Fibroblast of lung (primary cell): ENCODE measurements at regions not wholly inside any gene's neighbourhood (a gene's known extent, or its start where the extent isn't known, plus 50 kb on each side); places are given as distances from the start of the nearest gene placed in this dataset.
A peak's percentile ranks its signal among the peaks of the same experiment; 100 is the strongest.
"Not testable (repeated sequence)": the region's sequence is repeated elsewhere in the genome, so short reads cannot be mapped to it uniquely, and the experiment has no call there.

Source experiments
- DNase-seq, 2 donors: peaks; one replicate each; pipeline versions ENCODE4 v3.0.0 to v3.0.0-alpha.2; 2010; ENCODE audit warnings: low read depth in 2 of 2
- H2AFZ ChIP-seq: 2 replicates; pipeline ENCODE4 v1.5.1; 2012; ENCODE audit warnings: low read length, control low read depth, inconsistent platforms
- H3K27ac ChIP-seq: 2 replicates; pipeline ENCODE4 v1.5.1; 2011; ENCODE audit warnings: low read length, control low read depth; ENCODE audit not compliant: insufficient read depth
- H3K27me3 ChIP-seq: 2 replicates; pipeline ENCODE4 v1.5.1; 2011; ENCODE audit warnings: mild to moderate bottlenecking, low read length; ENCODE audit not compliant: control insufficient read depth, insufficient read depth
- H3K36me3 ChIP-seq: 2 replicates; pipeline ENCODE4 v1.5.1; 2011; ENCODE audit warnings: low read length; ENCODE audit not compliant: control insufficient read depth, insufficient read depth
- H3K4me1 ChIP-seq: 2 replicates; pipeline ENCODE4 v1.5.1; 2011; ENCODE audit warnings: low read length; ENCODE audit not compliant: control insufficient read depth, insufficient read depth; ENCODE audit errors: extremely low read depth
- H3K4me2 ChIP-seq: 2 replicates; pipeline ENCODE4 v1.5.1; 2011; ENCODE audit warnings: low read length, control low read depth; ENCODE audit not compliant: insufficient read depth; ENCODE audit errors: extremely low read depth
- H3K4me3 ChIP-seq, 4 experiments: fragments of 200-600 bp in 1 of 4; sonication (generic) in 1 of 4; replicated peaks in 1 of 4; 2 replicates each; pipeline ENCODE4 v1.5.1; 2011 to 2016; ENCODE audit warnings: low read length in 4 of 4, low read depth in 3 of 4, mild to moderate bottlenecking in 3 of 4, control low read depth in 2 of 4, inconsistent platforms in 1 of 4, mixed read lengths in 1 of 4; ENCODE audit not compliant: insufficient read depth in 1 of 4; ENCODE audit errors: control extremely low read depth in 1 of 4
- H3K79me2 ChIP-seq: 2 replicates; pipeline ENCODE4 v1.5.1; 2012; ENCODE audit warnings: mild to moderate bottlenecking, low read length, inconsistent platforms; ENCODE audit not compliant: control insufficient read depth, insufficient read depth
- H3K9ac ChIP-seq: 2 replicates; pipeline ENCODE4 v1.5.1; 2011; ENCODE audit warnings: mild to moderate bottlenecking, low read length, control low read depth; ENCODE audit not compliant: insufficient read depth
- H3K9me3 ChIP-seq: 2 replicates; pipeline ENCODE4 v1.5.1; 2012; ENCODE audit warnings: low read depth, low read length; ENCODE audit not compliant: control insufficient read depth, insufficient read depth
- H4K20me1 ChIP-seq: 2 replicates; pipeline ENCODE4 v1.5.1; 2011; ENCODE audit warnings: low read length; ENCODE audit not compliant: control insufficient read depth, insufficient read depth; ENCODE audit errors: extremely low read depth
- EZH2 ChIP-seq: IDR thresholded peaks from 2 replicates; pipeline ENCODE4 v1.5.1; 2012; ENCODE audit warnings: low read length, control low read depth, mild to moderate bottlenecking; ENCODE audit errors: missing control alignments
- TF ChIP-seq, protein P1 (sequence below), 2 donors: IDR thresholded peaks in 1 of 2; conservative IDR thresholded peaks in 1 of 2; 1 replicate in 1 of 2; 2 replicates in 1 of 2; pipeline ENCODE4 v1.5.1; 2011 to 2012; ENCODE audit warnings: low read length in 2 of 2, control low read depth in 1 of 2, inconsistent platforms in 1 of 2, low read depth in 1 of 2, mild to moderate bottlenecking in 1 of 2

DNA sequence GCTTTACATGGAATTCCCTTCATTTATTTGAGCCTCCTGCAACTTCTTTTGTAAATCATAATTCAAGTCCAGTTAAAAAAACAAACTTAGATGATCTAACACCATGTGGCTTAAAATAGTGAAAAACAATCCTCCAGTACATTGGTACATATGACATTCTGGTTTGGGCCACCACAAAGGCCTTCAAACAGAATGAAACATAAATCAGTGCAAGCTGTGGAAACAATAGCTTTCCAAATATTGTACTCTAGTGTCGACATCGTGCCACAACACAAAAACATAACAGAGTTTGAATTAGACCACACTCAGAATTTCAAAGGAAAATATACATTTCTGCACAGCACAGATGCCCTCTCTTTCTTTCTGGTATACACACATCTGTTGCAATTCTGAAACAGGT lies 751.3 kb downstream of the SLC6A15 start:
- H3K9me3 ChIP-seq = no peaks in the 10 kb centered on the region
- H2AFZ ChIP-seq = no peak overlapping the region

DNA sequence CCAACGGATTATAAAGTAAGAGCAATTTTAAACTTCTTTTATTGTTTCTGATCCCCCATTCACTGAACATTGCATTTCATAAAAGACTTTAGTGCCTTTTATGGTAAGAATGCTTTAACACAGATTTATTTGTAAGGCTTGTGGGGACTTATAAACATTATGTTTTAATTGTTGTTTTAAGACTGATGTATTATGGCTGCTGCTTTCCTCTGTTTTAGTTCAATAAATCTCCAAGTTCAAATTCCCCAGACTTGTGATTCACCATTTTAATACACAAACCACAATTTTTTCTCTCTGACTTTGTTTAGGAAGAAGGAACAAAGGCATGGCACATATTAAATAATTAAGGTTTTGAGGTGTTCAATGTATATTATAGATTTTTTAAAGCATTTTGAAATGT lies 753.3 kb downstream of the SLC6A15 start:
- no peak overlapping the region for H3K27ac ChIP-seq
- peak in 1 of 2 donors; percentile 69 for DNase-seq

More for the DNA sequence above, 751.3 kb downstream of the SLC6A15 start:
- Histone ChIP-seq H3K27me3 (no peaks in the 10 kb centered on the region), H3K9ac (no peak overlapping the region), H3K27ac (no peak overlapping the region), H3K4me2 (no peak overlapping the region), H3K4me1 (no peaks in the 10 kb centered on the region), H3K79me2 (no peaks in the 10 kb centered on the region), H3K4me3 (no peak overlapping the region), H4K20me1 (no peaks in the 10 kb centered on the region), H3K36me3 (no peaks in the 10 kb centered on the region)
- DNase-seq = peak; percentile 0 to 38
- TF ChIP-seq, protein P1, sequence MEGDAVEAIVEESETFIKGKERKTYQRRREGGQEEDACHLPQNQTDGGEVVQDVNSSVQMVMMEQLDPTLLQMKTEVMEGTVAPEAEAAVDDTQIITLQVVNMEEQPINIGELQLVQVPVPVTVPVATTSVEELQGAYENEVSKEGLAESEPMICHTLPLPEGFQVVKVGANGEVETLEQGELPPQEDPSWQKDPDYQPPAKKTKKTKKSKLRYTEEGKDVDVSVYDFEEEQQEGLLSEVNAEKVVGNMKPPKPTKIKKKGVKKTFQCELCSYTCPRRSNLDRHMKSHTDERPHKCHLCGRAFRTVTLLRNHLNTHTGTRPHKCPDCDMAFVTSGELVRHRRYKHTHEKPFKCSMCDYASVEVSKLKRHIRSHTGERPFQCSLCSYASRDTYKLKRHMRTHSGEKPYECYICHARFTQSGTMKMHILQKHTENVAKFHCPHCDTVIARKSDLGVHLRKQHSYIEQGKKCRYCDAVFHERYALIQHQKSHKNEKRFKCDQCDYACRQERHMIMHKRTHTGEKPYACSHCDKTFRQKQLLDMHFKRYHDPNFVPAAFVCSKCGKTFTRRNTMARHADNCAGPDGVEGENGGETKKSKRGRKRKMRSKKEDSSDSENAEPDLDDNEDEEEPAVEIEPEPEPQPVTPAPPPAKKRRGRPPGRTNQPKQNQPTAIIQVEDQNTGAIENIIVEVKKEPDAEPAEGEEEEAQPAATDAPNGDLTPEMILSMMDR (conservative IDR thresholded peaks at IDR 0.05 in 1 of 2, IDR thresholded peaks at IDR 0.05 in 1 of 2; ENCODE audit: low read depth in 1 of 2, low read length in 2 of 2) = no peak
- TF ChIP-seq EZH2 = no peak

GRCh38 chr12:84157170-84157569 lies 755.4 kb downstream of the SLC6A15 start:
- H3K4me1 ChIP-seq = no peaks in the 10 kb centered on the region
- no peaks in the 10 kb centered on the region for H3K9me3 ChIP-seq
- no peak overlapping the region for H3K4me2 ChIP-seq
- H3K27ac ChIP-seq = no peak overlapping the region
- TF ChIP-seq EZH2 = no peak
- TF ChIP-seq, protein P1 (conservative IDR thresholded peaks at IDR 0.05 in 1 of 2, IDR thresholded peaks at IDR 0.05 in 1 of 2; ENCODE audit: low read depth in 1 of 2, low read length in 2 of 2) = no peak
- H2AFZ ChIP-seq = no peak overlapping the region
- H3K79me2 ChIP-seq = no peaks in the 10 kb centered on the region
- H3K36me3 ChIP-seq = no peaks in the 10 kb centered on the region
- H4K20me1 ChIP-seq = no peaks in the 10 kb centered on the region
- no peak overlapping the region for H3K4me3 ChIP-seq
- no peaks in the 10 kb centered on the region for H3K27me3 ChIP-seq
- no peak overlapping the region for H3K9ac ChIP-seq
- no peak for DNase-seq

More for the DNA sequence above, 753.3 kb downstream of the SLC6A15 start:
- H3K27me3 ChIP-seq = no peaks in the 10 kb centered on the region
- no peaks in the 10 kb centered on the region for H3K9me3 ChIP-seq
- H3K4me1 ChIP-seq = no peaks in the 10 kb centered on the region
- no peaks in the 10 kb centered on the region for H4K20me1 ChIP-seq
- no peak overlapping the region for H3K4me2 ChIP-seq
- no peak overlapping the region for H3K4me3 ChIP-seq
- H2AFZ ChIP-seq = no peak overlapping the region
- H3K9ac ChIP-seq = no peak overlapping the region
- TF ChIP-seq, protein P1 (conservative IDR thresholded peaks at IDR 0.05 in 1 of 2, IDR thresholded peaks at IDR 0.05 in 1 of 2; ENCODE audit: low read depth in 1 of 2, low read length in 2 of 2) = no peak
- no peak for TF ChIP-seq EZH2
- H3K36me3 ChIP-seq = no peaks in the 10 kb centered on the region
- no peaks in the 10 kb centered on the region for H3K79me2 ChIP-seq

DNA sequence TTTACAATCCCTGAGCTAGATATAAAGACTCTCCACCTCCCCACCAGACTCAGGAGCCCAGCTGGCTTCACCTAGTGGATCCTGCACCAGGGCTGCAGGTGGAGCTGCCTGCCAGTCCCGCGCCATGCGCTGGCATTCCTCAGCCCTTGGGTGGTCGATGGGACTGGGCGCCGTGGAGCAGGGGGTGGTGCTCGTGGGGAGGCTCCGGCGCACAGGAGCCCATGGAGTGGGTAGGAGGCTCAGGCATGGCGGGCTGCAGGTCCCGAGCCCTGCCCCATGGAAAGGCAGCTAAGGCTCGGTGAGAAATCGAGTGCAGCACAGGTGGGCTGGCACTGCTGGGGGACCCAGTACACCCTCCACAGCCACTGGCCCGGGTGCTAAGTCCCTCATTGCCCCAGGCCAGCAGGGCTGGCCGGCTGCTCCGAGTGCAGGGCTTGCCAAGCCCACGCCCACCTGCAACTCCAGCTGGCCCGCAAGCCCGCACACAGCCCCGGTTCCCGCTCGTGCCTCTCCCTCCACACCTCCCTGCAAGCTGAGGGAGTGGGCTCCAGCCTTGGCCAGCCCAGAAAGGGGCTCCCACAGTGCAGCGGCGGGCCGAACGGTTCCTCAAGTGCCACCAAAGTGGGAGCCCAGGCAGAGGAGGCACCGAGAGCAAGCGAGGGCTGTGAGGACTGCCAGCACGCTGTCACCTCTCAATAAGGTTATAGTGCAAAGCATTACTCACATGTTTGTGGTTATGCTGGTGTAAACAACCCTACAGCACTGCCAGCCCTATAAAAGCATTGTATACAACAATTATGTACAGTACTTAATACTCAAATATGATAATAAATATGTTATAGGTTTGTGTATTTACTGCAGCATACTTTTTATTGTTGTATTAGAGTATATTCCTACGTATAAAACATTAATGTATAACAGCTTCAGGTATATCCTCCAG lies 757.3 kb downstream of the SLC6A15 start:
- not testable (repeated sequence) for H3K4me2 ChIP-seq, H3K27me3 ChIP-seq, H3K9ac ChIP-seq, H3K4me3 ChIP-seq, H3K36me3 ChIP-seq, H3K4me1 ChIP-seq, H3K79me2 ChIP-seq, H3K27ac ChIP-seq, H2AFZ ChIP-seq, H3K9me3 ChIP-seq, H4K20me1 ChIP-seq, DNase-seq
